Endothelial cell (in vitro differentiated cells): ENCODE measurements at regions not wholly inside any gene's neighbourhood (a gene's known extent, or its start where the extent isn't known, plus 50 kb on each side); places are given as distances from the start of the nearest gene placed in this dataset.

Experiments used
- DNase-seq: peaks from one replicate; pipeline ENCODE4 v3.0.0; 2021; ENCODE audit warnings: low spot score
- H3K27ac Mint-ChIP-seq: one replicate; pipeline ENCODE4 v1.8.0; 2021; ENCODE audit warnings: mixed read lengths, inconsistent platforms; ENCODE audit not compliant: unreplicated experiment
- H3K27me3 Mint-ChIP-seq: one replicate; pipeline ENCODE4 v1.8.0; 2021; ENCODE audit warnings: mild to moderate bottlenecking, moderate library complexity, mixed read lengths, inconsistent platforms; ENCODE audit not compliant: unreplicated experiment
- H3K36me3 Mint-ChIP-seq: one replicate; pipeline ENCODE4 v1.8.0; 2021; ENCODE audit warnings: mild to moderate bottlenecking, low read depth, mixed read lengths, inconsistent platforms; ENCODE audit not compliant: unreplicated experiment
- H3K4me1 Mint-ChIP-seq: one replicate; pipeline ENCODE4 v1.8.0; 2021; ENCODE audit warnings: mild to moderate bottlenecking, mixed read lengths, inconsistent platforms; ENCODE audit not compliant: unreplicated experiment
- H3K4me3 Mint-ChIP-seq: one replicate; pipeline ENCODE4 v1.8.0; 2021; ENCODE audit warnings: mild to moderate bottlenecking, mixed read lengths, inconsistent platforms; ENCODE audit not compliant: unreplicated experiment
- H3K9me3 Mint-ChIP-seq: one replicate; pipeline ENCODE4 v1.8.0; 2021; ENCODE audit warnings: mixed read lengths, inconsistent platforms; ENCODE audit not compliant: unreplicated experiment
- CTCF ChIP-seq: fragments of 200-600 bp; sonication (generic); IDR thresholded peaks from one replicate; pipeline ENCODE4 v1.5.0; 2021; ENCODE audit warnings: antibody characterized with exemption; ENCODE audit not compliant: unreplicated experiment

GRCh38 chr21:20774737-20775136 lies 223.5 kb upstream of the NCAM2 start:
- no peak overlapping the region for H3K4me3 Mint-ChIP-seq
- no peak for TF ChIP-seq CTCF
- DNase-seq, result no peak
- H3K36me3 Mint-ChIP-seq, result peaks cover 4% of the 10 kb centered on the region
- H3K4me1 Mint-ChIP-seq, result no peaks in the 10 kb centered on the region
- no peak overlapping the region for H3K27ac Mint-ChIP-seq
- no peaks in the 10 kb centered on the region for H3K27me3 Mint-ChIP-seq
- H3K9me3 Mint-ChIP-seq, result no peaks in the 10 kb centered on the region

- no peak for TF ChIP-seq CTCF
- Mint-ChIP-seq H3K27ac (no peak overlapping the region), H3K4me3 (no peak overlapping the region), H3K9me3 (no peaks in the 10 kb centered on the region), H3K36me3 (peaks cover 4% of the 10 kb centered on the region), H3K4me1 (no peaks in the 10 kb centered on the region), H3K27me3 (peaks cover 4% of the 10 kb centered on the region)
- no peak for DNase-seq
These were observed 218.9 kb upstream of the NCAM2 start for GRCh38 chr21:20779321-20779720.

- TF ChIP-seq CTCF, result no peak
- Mint-ChIP-seq H3K9me3 (peaks cover 4% of the 10 kb centered on the region), H3K27me3 (peaks cover 4% of the 10 kb centered on the region), H3K4me1 (no peaks in the 10 kb centered on the region), H3K4me3 (no peak overlapping the region), H3K27ac (no peak overlapping the region), H3K36me3 (no peaks in the 10 kb centered on the region)
- DNase-seq, result no peak
These were observed 214.6 kb upstream of the NCAM2 start for GRCh38 chr21:20783611-20784010.

GRCh38 chr21:20789729-20790500 lies 208.3 kb upstream of the NCAM2 start:
- H3K4me1 Mint-ChIP-seq, result no peaks in the 10 kb centered on the region
- H3K4me3 Mint-ChIP-seq, result no peak overlapping the region
- no peaks in the 10 kb centered on the region for H3K36me3 Mint-ChIP-seq
- H3K27ac Mint-ChIP-seq, result no peak overlapping the region
- no peaks in the 10 kb centered on the region for H3K27me3 Mint-ChIP-seq
- no peak for TF ChIP-seq CTCF
- DNase-seq, result no peak
- peaks cover 4% of the 10 kb centered on the region for H3K9me3 Mint-ChIP-seq

- Mint-ChIP-seq H3K27ac (no peak overlapping the region), H3K9me3 (no peaks in the 10 kb centered on the region), H3K36me3 (no peaks in the 10 kb centered on the region), H3K4me1 (no peaks in the 10 kb centered on the region), H3K27me3 (no peaks in the 10 kb centered on the region), H3K4me3 (no peak overlapping the region)
- no peak for DNase-seq
- no peak for TF ChIP-seq CTCF
These were observed 198.1 kb upstream of the NCAM2 start for GRCh38 chr21:20800106-20800505.
